H1 (cell line): ENCODE measurements at regions not wholly inside any gene's neighbourhood (a gene's known extent, or its start where the extent isn't known, plus 50 kb on each side); places are given as distances from the start of the nearest gene placed in this dataset.

Experiments
- CEBPB ChIP-seq: IDR thresholded peaks from 2 replicates; pipeline ENCODE4 v1.6.1; 2012; ENCODE audit warnings: low read depth, low read length
- CHD1 ChIP-seq: IDR thresholded peaks from 2 replicates; pipeline ENCODE4 v1.6.1; 2012; ENCODE audit warnings: low read depth, low read length, improper control_type of control experiment
- CTCF ChIP-seq, 3 experiments: IDR thresholded peaks; 1 replicate in 2 of 3; 2 replicates in 1 of 3; pipeline versions ENCODE4 v1.5.1 to v1.6.1; 2011; ENCODE audit warnings: low read length in 3 of 3, mild to moderate bottlenecking in 3 of 3, inconsistent platforms in 2 of 3, low read depth in 1 of 3, moderate library complexity in 1 of 3; ENCODE audit not compliant: insufficient read depth in 1 of 3; ENCODE audit errors: control extremely low read depth in 1 of 3
- MAFK ChIP-seq: IDR thresholded peaks from 2 replicates; pipeline ENCODE4 v1.6.1; 2012; ENCODE audit warnings: low read depth, mild to moderate bottlenecking, improper control_type of control experiment, low read length
- TF ChIP-seq, protein P1 (sequence below): IDR thresholded peaks from 2 replicates; pipeline ENCODE4 v1.6.1; 2011; ENCODE audit warnings: low read depth, mild to moderate bottlenecking, low read length; ENCODE audit not compliant: insufficient read depth

DNA sequence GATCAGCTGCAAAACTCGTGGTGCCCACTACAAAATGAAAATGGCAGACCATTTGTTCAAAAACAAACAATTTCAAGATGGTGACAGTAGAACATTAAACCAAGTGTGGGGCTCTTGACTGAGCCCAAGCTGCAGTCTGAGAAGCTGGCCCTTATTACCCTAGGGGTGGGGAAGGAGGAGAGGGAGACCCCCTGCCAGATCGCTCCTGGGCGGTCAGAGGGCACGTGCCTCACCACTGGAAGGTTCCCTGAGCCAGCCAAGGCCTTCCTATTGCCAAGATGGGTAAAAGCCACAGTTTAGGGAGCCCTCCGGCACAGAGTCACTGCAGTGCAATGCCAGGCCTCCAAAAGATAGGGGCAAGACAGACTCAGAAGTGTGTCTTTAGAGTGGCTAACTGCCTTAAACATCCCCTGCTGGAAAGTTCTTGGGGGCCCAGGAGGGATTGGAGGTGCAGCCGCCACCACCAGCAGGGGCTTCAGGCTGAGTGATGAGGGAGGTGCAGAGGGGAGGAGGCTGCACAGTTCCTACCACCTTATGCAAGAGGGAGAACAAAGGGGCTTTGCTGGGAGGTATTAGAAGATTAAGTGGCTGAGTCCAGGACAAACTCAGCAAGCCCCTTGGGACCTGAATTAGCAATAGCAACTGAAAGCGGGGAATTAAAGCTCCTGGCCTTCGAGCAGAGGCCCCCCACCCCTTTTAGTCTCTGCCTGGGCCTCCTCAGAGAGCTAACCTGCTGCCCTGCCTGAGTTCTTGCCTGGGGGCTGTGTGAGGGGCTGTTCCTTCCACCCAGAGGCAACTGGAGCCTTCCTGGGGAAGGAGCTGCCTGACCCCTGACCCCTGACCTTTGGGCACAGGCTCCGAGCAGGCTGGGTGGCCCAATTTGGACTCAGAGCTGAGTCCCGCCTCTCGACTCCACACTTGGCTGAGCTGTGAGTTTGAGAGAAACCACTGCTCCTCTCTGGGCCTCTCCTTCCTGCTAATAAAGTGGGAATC lies 88.4 kb downstream of the VEGFA start:
- TF ChIP-seq CEBPB: no peak
- no peak for TF ChIP-seq CHD1
- TF ChIP-seq CTCF (IDR thresholded peaks at IDR 0.05; ENCODE audit: control extremely low read depth in 1 of 3, insufficient read depth in 1 of 3, low read depth in 1 of 3, low read length in 3 of 3): no peak
- no peak for TF ChIP-seq MAFK
- TF ChIP-seq, protein P1, sequence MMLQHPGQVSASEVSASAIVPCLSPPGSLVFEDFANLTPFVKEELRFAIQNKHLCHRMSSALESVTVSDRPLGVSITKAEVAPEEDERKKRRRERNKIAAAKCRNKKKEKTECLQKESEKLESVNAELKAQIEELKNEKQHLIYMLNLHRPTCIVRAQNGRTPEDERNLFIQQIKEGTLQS: no peak
